Astrocyte of the spinal cord (primary cell): ENCODE measurements at regions not wholly inside any gene's neighbourhood (a gene's known extent, or its start where the extent isn't known, plus 50 kb on each side); places are given as distances from the start of the nearest gene placed in this dataset.

Experiments
- DNase-seq: peaks from one replicate; pipeline ENCODE4 v3.0.0; 2011; ENCODE audit warnings: low read depth, low spot score
- H3K4me3 ChIP-seq: 2 replicates; pipeline ENCODE4 v1.5.1; 2011; ENCODE audit warnings: low read depth, mild to moderate bottlenecking, low read length, moderate library complexity
- in situ Hi-C: cut with HindIII; loops from 2 replicates; pipeline ENCODE4 v1.10.0; 2017; ENCODE audit warnings: low sequenced_read_pairs
- TF ChIP-seq, protein P1 (sequence below): IDR thresholded peaks from 2 replicates; pipeline ENCODE4 v1.5.1; 2012; ENCODE audit warnings: low read depth, mild to moderate bottlenecking, low read length, inconsistent platforms

DNA sequence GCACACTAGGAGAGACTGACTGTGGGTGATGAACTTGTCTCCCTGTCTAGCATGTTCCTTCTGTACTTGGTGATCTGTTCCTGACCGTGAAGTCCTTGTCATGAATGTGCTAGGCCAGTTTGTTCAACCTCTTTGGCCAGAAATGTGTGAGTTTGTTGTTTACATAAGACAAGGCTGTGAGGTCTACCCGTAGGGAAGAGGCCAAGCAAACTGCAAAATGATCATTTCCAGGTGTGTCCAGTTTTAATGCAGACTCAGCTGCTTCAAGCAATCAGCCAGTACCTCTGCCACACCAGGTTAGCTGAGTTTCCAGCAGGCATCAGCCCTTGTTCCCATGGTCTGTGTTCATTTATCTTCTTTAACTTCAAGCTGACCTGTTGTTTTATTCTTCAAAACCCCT lies 440.2 kb downstream of the FUT8 start:
- no peak for DNase-seq
- in situ Hi-C loops = no loop called here
- TF ChIP-seq, protein P1, sequence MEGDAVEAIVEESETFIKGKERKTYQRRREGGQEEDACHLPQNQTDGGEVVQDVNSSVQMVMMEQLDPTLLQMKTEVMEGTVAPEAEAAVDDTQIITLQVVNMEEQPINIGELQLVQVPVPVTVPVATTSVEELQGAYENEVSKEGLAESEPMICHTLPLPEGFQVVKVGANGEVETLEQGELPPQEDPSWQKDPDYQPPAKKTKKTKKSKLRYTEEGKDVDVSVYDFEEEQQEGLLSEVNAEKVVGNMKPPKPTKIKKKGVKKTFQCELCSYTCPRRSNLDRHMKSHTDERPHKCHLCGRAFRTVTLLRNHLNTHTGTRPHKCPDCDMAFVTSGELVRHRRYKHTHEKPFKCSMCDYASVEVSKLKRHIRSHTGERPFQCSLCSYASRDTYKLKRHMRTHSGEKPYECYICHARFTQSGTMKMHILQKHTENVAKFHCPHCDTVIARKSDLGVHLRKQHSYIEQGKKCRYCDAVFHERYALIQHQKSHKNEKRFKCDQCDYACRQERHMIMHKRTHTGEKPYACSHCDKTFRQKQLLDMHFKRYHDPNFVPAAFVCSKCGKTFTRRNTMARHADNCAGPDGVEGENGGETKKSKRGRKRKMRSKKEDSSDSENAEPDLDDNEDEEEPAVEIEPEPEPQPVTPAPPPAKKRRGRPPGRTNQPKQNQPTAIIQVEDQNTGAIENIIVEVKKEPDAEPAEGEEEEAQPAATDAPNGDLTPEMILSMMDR = no peak
- no peak overlapping the region for H3K4me3 ChIP-seq

DNA sequence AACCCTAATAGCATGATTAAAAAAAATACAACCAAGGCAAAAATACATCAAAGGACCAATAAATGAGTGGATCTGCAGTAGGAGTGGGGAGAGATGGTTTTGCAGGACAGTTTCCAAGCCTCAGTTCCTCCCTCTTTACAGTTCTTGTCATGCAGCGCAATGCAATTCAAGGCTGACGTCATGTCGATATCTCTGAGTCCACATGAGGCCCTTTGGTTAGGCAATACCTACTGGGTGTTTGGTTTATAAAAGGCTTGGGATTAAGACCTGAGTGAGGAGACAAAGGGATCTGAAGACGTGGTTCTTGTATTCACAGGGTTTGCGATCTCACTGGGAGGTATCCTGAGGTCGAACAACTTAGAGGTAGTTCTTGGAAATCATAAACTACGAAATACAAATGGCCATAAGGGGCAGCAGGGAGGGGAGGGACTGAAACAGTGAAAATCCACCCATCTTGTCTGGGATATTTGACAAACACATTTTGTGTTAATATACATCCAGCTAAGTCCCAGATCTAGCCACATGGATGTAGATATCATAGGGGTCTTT lies 441.0 kb downstream of the FUT8 start:
- H3K4me3 ChIP-seq = no peak overlapping the region
- in situ Hi-C loops = no loop called here
- TF ChIP-seq, protein P1 = no peak
- no peak for DNase-seq

DNA sequence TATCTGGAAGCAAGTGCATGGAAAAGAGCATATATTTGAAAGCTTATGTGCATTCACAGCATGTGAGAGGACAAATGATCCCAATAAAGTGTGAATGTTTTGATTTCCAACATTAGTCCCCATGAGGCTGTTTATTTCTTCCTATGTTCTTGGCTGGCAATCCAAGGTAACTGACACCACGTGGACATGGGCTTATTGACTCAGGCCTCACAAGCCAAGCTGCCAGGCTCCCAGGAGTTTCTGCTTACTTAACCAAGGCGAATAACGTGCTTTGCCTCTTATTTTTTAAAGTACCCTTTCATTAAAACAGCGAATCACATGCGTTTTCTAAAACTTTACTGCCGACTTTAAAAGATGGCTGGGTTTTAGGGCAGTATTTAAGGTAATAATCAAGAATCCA lies 441.7 kb downstream of the FUT8 start:
- in situ Hi-C loops = no loop called here

DNA sequence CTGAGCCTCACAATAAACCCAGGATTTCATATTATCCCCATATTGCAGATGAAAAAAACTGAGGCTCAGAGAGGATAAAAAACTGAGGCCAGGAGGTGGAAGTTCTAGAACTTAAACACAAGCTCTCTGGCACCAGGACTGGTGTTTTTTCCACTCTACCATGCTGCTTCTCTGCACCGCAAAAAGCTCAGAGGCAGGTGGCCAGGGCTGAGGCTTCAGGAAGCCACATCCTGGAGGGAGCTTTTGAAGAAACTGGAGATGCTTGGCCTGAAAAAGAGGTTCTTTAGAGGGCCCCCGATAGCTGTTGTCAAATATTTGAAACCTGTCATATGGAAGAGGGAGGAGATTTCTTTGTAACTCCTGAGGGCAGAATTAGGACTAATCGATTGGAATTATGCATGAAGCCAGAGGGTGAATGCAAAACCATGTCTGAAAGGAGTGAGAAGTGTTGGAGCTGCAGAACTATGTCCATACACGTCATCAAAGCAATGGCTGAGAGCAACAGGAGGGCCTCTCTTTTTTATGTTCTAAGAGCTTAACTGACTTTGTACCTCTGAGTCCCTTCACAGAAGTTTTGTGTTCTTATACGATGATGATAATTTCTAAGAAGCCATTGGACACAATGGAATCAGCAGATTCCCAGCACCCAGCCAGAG lies 448.6 kb downstream of the FUT8 start:
- in situ Hi-C loops = no loop called here
- no peak overlapping the region for H3K4me3 ChIP-seq
- DNase-seq = no peak
- TF ChIP-seq, protein P1 = no peak

More for the DNA sequence above, 441.7 kb downstream of the FUT8 start:
- no peak for DNase-seq
- no peak overlapping the region for H3K4me3 ChIP-seq
- TF ChIP-seq, protein P1 = no peak

DNA sequence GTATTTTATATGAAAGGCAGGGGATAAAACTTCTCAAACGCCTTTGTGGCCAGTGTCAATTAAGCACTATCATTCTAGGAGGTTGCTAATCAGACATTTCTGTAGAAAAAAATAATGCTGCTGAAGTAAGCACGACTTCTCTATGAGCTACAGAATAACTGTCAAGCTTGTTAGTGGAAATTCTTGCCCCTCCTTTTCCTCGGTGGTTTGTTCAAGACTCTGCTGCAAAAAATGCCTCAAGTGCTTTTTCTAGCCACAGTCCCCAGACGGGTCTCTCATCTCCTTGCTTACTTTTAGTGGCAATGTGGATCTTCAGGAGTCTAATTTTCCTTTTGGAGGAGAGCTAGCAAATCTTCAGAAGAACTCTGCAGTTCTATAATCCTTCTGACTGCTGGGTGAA lies 452.0 kb downstream of the FUT8 start:
- no peak for DNase-seq

DNA sequence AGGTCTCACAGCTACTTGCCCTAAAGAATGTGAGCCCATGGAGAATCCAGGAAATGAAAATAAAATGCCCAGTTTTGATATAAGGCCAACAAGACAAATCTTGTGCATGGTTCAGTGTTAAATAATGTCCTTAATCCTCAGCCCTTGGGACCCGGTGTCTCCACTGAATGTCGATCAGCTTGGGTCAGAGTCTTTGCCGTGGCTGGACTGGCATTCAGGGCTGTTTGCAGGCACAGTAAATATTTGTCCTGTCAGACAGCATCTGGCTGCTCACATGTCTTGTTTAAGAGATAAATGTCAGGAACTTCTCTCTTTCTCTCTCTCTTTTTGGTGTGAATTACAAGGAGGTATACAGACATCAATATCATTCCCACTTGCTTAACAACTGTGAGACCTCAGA lies 452.5 kb downstream of the FUT8 start:
- in situ Hi-C loops = no loop called here
- TF ChIP-seq, protein P1 = no peak
- DNase-seq = no peak
- no peak overlapping the region for H3K4me3 ChIP-seq

More for the DNA sequence above, 452.0 kb downstream of the FUT8 start:
- in situ Hi-C loops = no loop called here
- no peak overlapping the region for H3K4me3 ChIP-seq
- TF ChIP-seq, protein P1 = no peak
